HG03342 (cell line): ENCODE measurements at regions not wholly inside any gene's neighbourhood (a gene's known extent, or its start where the extent isn't known, plus 50 kb on each side); places are given as distances from the start of the nearest gene placed in this dataset.

ENCODE experiments used
- ATAC-seq: cut with Tn5 transposase; IDR thresholded peaks from one replicate; pipeline ENCODE4 v1.9.1; 2021; ENCODE audit warnings: mild to moderate bottlenecking, moderate library complexity; ENCODE audit not compliant: unreplicated experiment

- ATAC-seq, result no peak
Measured at GRCh38 chrX:73768886-73769285, 83.6 kb downstream of the XIST start.

- ATAC-seq, result no peak
Measured at GRCh38 chrX:73768160-73768559, 84.4 kb downstream of the XIST start.

GRCh38 chrX:73767017-73767416 lies 85.5 kb downstream of the XIST start:
- ATAC-seq, result no peak

GRCh38 chrX:73766431-73766795 lies 86.1 kb downstream of the XIST start:
- no peak for ATAC-seq

GRCh38 chrX:73765776-73766430 lies 86.6 kb downstream of the XIST start:
- no peak for ATAC-seq

- peak; percentile 77 for ATAC-seq
Measured at GRCh38 chrX:73758250-73758649, 94.3 kb downstream of the XIST start.
